NT2/D1 (cell line): ENCODE measurements at regions not wholly inside any gene's neighbourhood (a gene's known extent, or its start where the extent isn't known, plus 50 kb on each side); places are given as distances from the start of the nearest gene placed in this dataset.

ENCODE experiments used
- SUZ12 ChIP-seq: IDR thresholded peaks from 2 replicates; pipeline ENCODE4 v1.6.1; 2011; ENCODE audit not compliant: insufficient read length, insufficient read depth; ENCODE audit errors: extremely low read depth
- YY1 ChIP-seq: IDR thresholded peaks from 2 replicates; pipeline ENCODE4 v1.6.1; 2011; ENCODE audit not compliant: insufficient read length, insufficient read depth
- ZNF274 ChIP-seq: IDR thresholded peaks from 2 replicates; pipeline ENCODE4 v1.6.1; 2011; ENCODE audit warnings: mild to moderate bottlenecking, low read depth, low read length

DNA sequence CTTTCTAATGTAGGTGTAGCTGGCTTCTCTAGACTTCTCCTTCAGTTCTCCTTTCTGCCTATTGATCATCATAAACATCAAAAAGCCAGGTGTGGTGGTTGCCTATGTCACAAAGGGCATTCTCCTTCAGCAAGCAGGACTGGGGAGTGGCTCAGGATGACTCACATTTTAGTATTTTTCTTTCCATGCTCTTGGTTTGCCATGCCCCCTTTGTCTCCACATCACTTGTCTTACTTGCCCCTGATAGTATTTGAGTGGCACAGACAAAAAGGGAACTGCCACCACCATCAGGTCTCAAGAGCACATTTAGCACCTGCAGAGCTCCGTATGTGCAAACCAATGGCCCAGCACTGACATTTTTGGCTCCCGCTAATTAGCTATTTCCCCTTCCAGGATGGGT lies 698.8 kb downstream of the DHX35 start:
- TF ChIP-seq ZNF274, result no peak
- no peak for TF ChIP-seq SUZ12
- no peak for TF ChIP-seq YY1
